GM23338 (cell line): ENCODE measurements at regions not wholly inside any gene's neighbourhood (a gene's known extent, or its start where the extent isn't known, plus 50 kb on each side); places are given as distances from the start of the nearest gene placed in this dataset.

Experiments used
- ATAC-seq: fragments of 200-7000 bp; cut with Tn5 transposase; 3 replicates; pipeline ENCODE4 v1.9.1; 2020
- DNase-seq: peaks from one replicate; pipeline ENCODE4 v3.0.0-alpha.2; 2015; ENCODE audit warnings: low spot score
- H2AFZ ChIP-seq: fragments of 200-600 bp; sonication (generic); 2 replicates; pipeline ENCODE4 v1.8.0; 2016; ENCODE audit warnings: antibody characterized with exemption, mild to moderate bottlenecking, moderate library complexity
- H3F3A ChIP-seq: fragments of 200-600 bp; sonication (generic); replicated peaks from 2 replicates; pipeline ENCODE4 v1.8.0; 2017; ENCODE audit warnings: antibody characterized with exemption, mixed run types, low read depth
- H3K27ac ChIP-seq: fragments of 200-600 bp; sonication (generic); 2 replicates; pipeline ENCODE4 v1.6.1; 2016; ENCODE audit warnings: low read depth
- H3K27me3 ChIP-seq: fragments of 200-600 bp; sonication (generic); 2 replicates; pipeline ENCODE4 v1.8.0; 2016; ENCODE audit warnings: mild to moderate bottlenecking, mixed run types, moderate library complexity; ENCODE audit not compliant: insufficient read depth
- H3K36me3 ChIP-seq: fragments of 200-600 bp; sonication (generic); 2 replicates; pipeline ENCODE4 v1.8.0; 2016; ENCODE audit warnings: mild to moderate bottlenecking; ENCODE audit not compliant: insufficient read depth
- H3K4me1 ChIP-seq: fragments of 200-600 bp; sonication (generic); 2 replicates; pipeline ENCODE4 v1.8.0; 2016; ENCODE audit warnings: mild to moderate bottlenecking, moderate library complexity; ENCODE audit not compliant: insufficient read depth
- H3K4me2 ChIP-seq: fragments of 200-600 bp; sonication (generic); 2 replicates; pipeline ENCODE4 v1.7.1; 2017; ENCODE audit warnings: mixed run types
- H3K4me3 ChIP-seq: fragments of 200-600 bp; sonication (generic); 2 replicates; pipeline ENCODE4 v1.6.1; 2016; ENCODE audit warnings: mixed run types
- H3K79me2 ChIP-seq: fragments of 200-600 bp; sonication (generic); replicated peaks from 2 replicates; pipeline ENCODE4 v1.8.0; 2017; ENCODE audit warnings: mild to moderate bottlenecking; ENCODE audit not compliant: insufficient read depth
- H3K9me2 ChIP-seq: fragments of 200-600 bp; sonication (generic); 2 replicates; pipeline ENCODE4 v1.8.0; 2017; ENCODE audit not compliant: insufficient read depth
- H4K20me1 ChIP-seq: fragments of 200-600 bp; sonication (generic); replicated peaks from 2 replicates; pipeline ENCODE4 v1.8.0; 2017; ENCODE audit warnings: mild to moderate bottlenecking; ENCODE audit not compliant: insufficient read depth
- H3K27ac Mint-ChIP-seq: 2 replicates; pipeline ENCODE4 v1.8.0; 2020; ENCODE audit warnings: inconsistent platforms, mild to moderate bottlenecking, moderate library complexity, mixed read lengths
- H3K27me3 Mint-ChIP-seq: 3 replicates; pipeline ENCODE4 v1.8.0; 2022; ENCODE audit warnings: low read depth, mild to moderate bottlenecking, moderate library complexity, mixed read lengths, inconsistent platforms; ENCODE audit not compliant: insufficient read depth, poor library complexity
- H3K36me3 Mint-ChIP-seq: 3 replicates; pipeline ENCODE4 v1.8.0; 2021; ENCODE audit warnings: low read depth, mild to moderate bottlenecking, inconsistent platforms, moderate library complexity, mixed read lengths
- H3K4me1 Mint-ChIP-seq: 3 replicates; pipeline ENCODE4 v1.8.0; 2020; ENCODE audit warnings: mild to moderate bottlenecking, inconsistent platforms, mixed read lengths
- H3K4me3 Mint-ChIP-seq: 3 replicates; pipeline ENCODE4 v1.8.0; 2021; ENCODE audit warnings: moderate library complexity, mild to moderate bottlenecking, inconsistent platforms, mixed read lengths
- H3K9me3 Mint-ChIP-seq: 3 replicates; pipeline ENCODE4 v1.8.0; 2020; ENCODE audit warnings: moderate library complexity, mild to moderate bottlenecking, inconsistent platforms, mixed read lengths
- CREB1 ChIP-seq: fragments of 250-450 bp; sonication (Bioruptor Pico); IDR thresholded peaks from 2 replicates; pipeline ENCODE4 v1.5.0; 2020; ENCODE audit warnings: low read depth, mild to moderate bottlenecking, moderate library complexity
- CTCF ChIP-seq, 2 experiments: fragments of 200-600 bp in 1 of 2; sonication (generic) in 1 of 2; conservative IDR thresholded peaks; 2 replicates each; pipeline versions ENCODE4 v1.5.1 to v1.6.1; 2016 to 2017; ENCODE audit warnings: antibody characterized with exemption in 2 of 2, low read depth in 2 of 2, mild to moderate bottlenecking in 2 of 2, moderate library complexity in 1 of 2
- ETS1 ChIP-seq: IDR thresholded peaks from 2 replicates; pipeline ENCODE4 v1.6.1; 2016; ENCODE audit warnings: antibody characterized with exemption
- EZH2 ChIP-seq: fragments of 200-600 bp; sonication (generic); IDR thresholded peaks from one replicate; pipeline ENCODE4 v1.8.0; 2017; ENCODE audit warnings: antibody characterized with exemption, mild to moderate bottlenecking, low read depth; ENCODE audit not compliant: unreplicated experiment
- EZH2phosphoT487 ChIP-seq: fragments of 200-600 bp; sonication (generic); IDR thresholded peaks from one replicate; pipeline ENCODE4 v1.8.1; 2018; ENCODE audit warnings: antibody characterized with exemption; ENCODE audit not compliant: unreplicated experiment
- JUNB ChIP-seq: IDR thresholded peaks from one replicate; pipeline ENCODE4 v1.6.1; 2016; ENCODE audit warnings: antibody characterized with exemption; ENCODE audit not compliant: unreplicated experiment
- NANOG ChIP-seq: IDR thresholded peaks from 2 replicates; pipeline ENCODE4 v1.6.1; 2016; ENCODE audit warnings: antibody characterized with exemption, borderline replicate concordance
- POLR2AphosphoS5 ChIP-seq: IDR thresholded peaks from 2 replicates; pipeline ENCODE4 v1.6.1; 2016; ENCODE audit warnings: antibody characterized with exemption, low read depth
- REST ChIP-seq: IDR thresholded peaks from one replicate; pipeline ENCODE4 v1.6.1; 2018; ENCODE audit warnings: antibody characterized with exemption; ENCODE audit not compliant: unreplicated experiment
- STAT1 ChIP-seq: IDR thresholded peaks from one replicate; pipeline ENCODE4 v1.6.1; 2016; ENCODE audit warnings: antibody characterized with exemption; ENCODE audit not compliant: unreplicated experiment
- ZNF114 ChIP-seq: fragments of 250-450 bp; sonication (Bioruptor Pico); IDR thresholded peaks from 2 replicates; pipeline ENCODE4 v1.5.0; 2020; ENCODE audit warnings: mild to moderate bottlenecking, moderate library complexity
- ZNF331 ChIP-seq: fragments of 250-450 bp; sonication (Bioruptor Pico); IDR thresholded peaks from 2 replicates; pipeline ENCODE4 v1.5.0; 2020; ENCODE audit warnings: low read depth, mild to moderate bottlenecking, moderate library complexity
- ZNF462 ChIP-seq: fragments of 250-450 bp; sonication (Bioruptor Pico); IDR thresholded peaks from 2 replicates; pipeline ENCODE4 v1.5.0; 2020; ENCODE audit warnings: mild to moderate bottlenecking, moderate library complexity

- peaks cover 7% of the 10 kb centered on the region for H3K4me1 Mint-ChIP-seq
- ATAC-seq = no peak
These were observed 61.1 kb upstream of the KCNJ16 start for GRCh38 chr17:70013911-70014310.

More at GRCh38 chr17:70013911-70014310, 61.1 kb upstream of the KCNJ16 start:
- Mint-ChIP-seq H3K4me3 (no peak overlapping the region), H3K36me3 (no peaks in the 10 kb centered on the region), H3K27ac (no peak overlapping the region; the same call in 1 of the 2 replicates), H3K27me3 (peaks cover 3% of the 10 kb centered on the region), H3K9me3 (no peaks in the 10 kb centered on the region)
- Histone ChIP-seq H3K27ac (no peak overlapping the region), H3K4me2 (no peak overlapping the region), H3K4me1 (no peaks in the 10 kb centered on the region), H2AFZ (no peak overlapping the region), H3K9me2 (no peaks in the 10 kb centered on the region), H3K79me2 (no peaks in the 10 kb centered on the region), H3K27me3 (no peaks in the 10 kb centered on the region), H4K20me1 (no peaks in the 10 kb centered on the region), H3K4me3 (no peak overlapping the region), H3F3A (no peaks in the 10 kb centered on the region), H3K36me3 (no peaks in the 10 kb centered on the region)
- no peak for TF ChIP-seq ETS1
- TF ChIP-seq ZNF331 (CRISPR knock-in tag) = no peak
- no peak for TF ChIP-seq POLR2AphosphoS5
- TF ChIP-seq NANOG = no peak
- no peak for TF ChIP-seq ZNF462 (CRISPR knock-in tag)
- TF ChIP-seq EZH2phosphoT487 = no peak
- TF ChIP-seq EZH2 = no peak
- TF ChIP-seq ZNF114 = no peak
- TF ChIP-seq CTCF (conservative IDR thresholded peaks at IDR 0.05; ENCODE audit: low read depth in 2 of 2) = no peak
- TF ChIP-seq JUNB = no peak
- TF ChIP-seq CREB1 (CRISPR knock-in tag) = no peak
- TF ChIP-seq REST = no peak
- TF ChIP-seq STAT1 = no peak
- no peak for DNase-seq
